GM12865 (cell line): ENCODE measurements at regions not wholly inside any gene's neighbourhood (a gene's known extent, or its start where the extent isn't known, plus 50 kb on each side); places are given as distances from the start of the nearest gene placed in this dataset.

Experiments
- DNase-seq: peaks from one replicate; pipeline ENCODE4 v3.0.0; 2010; ENCODE audit warnings: low read depth
- H3K4me3 ChIP-seq: 2 replicates; pipeline ENCODE4 v1.5.1; 2011; ENCODE audit warnings: mild to moderate bottlenecking, low read depth, low read length, control low read depth
- CTCF ChIP-seq: IDR thresholded peaks from 2 replicates; pipeline ENCODE4 v1.5.1; 2011; ENCODE audit warnings: low read length, control low read depth, low read depth, inconsistent platforms; ENCODE audit not compliant: insufficient read depth; ENCODE audit errors: missing control alignments

- DNase-seq: no peak
- no peak overlapping the region for H3K4me3 ChIP-seq
- TF ChIP-seq CTCF: no peak
These were observed 95.0 kb upstream of the CABCOCO1 start for GRCh38 chr10:61567729-61568128.

- no peak for TF ChIP-seq CTCF
- no peak overlapping the region for H3K4me3 ChIP-seq
- no peak for DNase-seq
These were observed 96.7 kb upstream of the CABCOCO1 start for GRCh38 chr10:61565819-61566560.

GRCh38 chr10:61564444-61564843, 98.3 kb upstream of the CABCOCO1 start:
- no peak for DNase-seq
- no peak for TF ChIP-seq CTCF

GRCh38 chr10:61559615-61560014, 103.1 kb upstream of the CABCOCO1 start:
- no peak overlapping the region for H3K4me3 ChIP-seq
- no peak for DNase-seq
- no peak for TF ChIP-seq CTCF

More at GRCh38 chr10:61564444-61564843, 98.3 kb upstream of the CABCOCO1 start:
- no peak overlapping the region for H3K4me3 ChIP-seq

- TF ChIP-seq CTCF: no peak
- H3K4me3 ChIP-seq: no peak overlapping the region
- DNase-seq: no peak
These were observed 104.5 kb upstream of the CABCOCO1 start for GRCh38 chr10:61558188-61558587.

GRCh38 chr10:61554925-61555324, 101.7 kb upstream of the TMEM26 start:
- TF ChIP-seq CTCF: no peak
- DNase-seq: no peak
- no peak overlapping the region for H3K4me3 ChIP-seq

GRCh38 chr10:61549861-61550260, 96.7 kb upstream of the TMEM26 start:
- no peak for DNase-seq
- no peak for TF ChIP-seq CTCF
- H3K4me3 ChIP-seq: no peak overlapping the region
